SU-DHL-6 (cell line): ENCODE measurements at regions not wholly inside any gene's neighbourhood (a gene's known extent, or its start where the extent isn't known, plus 50 kb on each side); places are given as distances from the start of the nearest gene placed in this dataset.

Experiments
- H2AFZ ChIP-seq: fragments of 200-600 bp; sonication (generic); 2 replicates; pipeline ENCODE4 v1.6.1; 2014; ENCODE audit warnings: low read depth, mild to moderate bottlenecking, moderate library complexity, mixed read lengths, antibody characterized with exemption, low read length; ENCODE audit not compliant: severe bottlenecking
- H3F3A ChIP-seq: fragments of 200-600 bp; shearing (Covaris generic); 2 replicates; pipeline ENCODE4 v1.6.0; 2016; ENCODE audit warnings: antibody characterized with exemption, mild to moderate bottlenecking; ENCODE audit not compliant: insufficient read depth
- H3K27ac ChIP-seq: fragments of 200-600 bp; sonication (generic); 2 replicates; pipeline ENCODE4 v1.5.1; 2016; ENCODE audit warnings: low read depth, mild to moderate bottlenecking, low read length, moderate library complexity, mixed read lengths
- H3K27me3 ChIP-seq: fragments of 200-600 bp; sonication (generic), shearing (Covaris generic); 2 replicates; pipeline ENCODE4 v1.6.0; 2014; ENCODE audit warnings: mild to moderate bottlenecking, low read length
- H3K36me3 ChIP-seq: fragments of 200-600 bp; sonication (generic); 2 replicates; pipeline ENCODE4 v1.6.1; 2014; ENCODE audit warnings: mild to moderate bottlenecking, low read length, mixed read lengths
- H3K4me2 ChIP-seq: fragments of 300-600, 200-600 bp; shearing (Covaris generic), sonication (generic); 2 replicates; pipeline ENCODE4 v1.6.0; 2014; ENCODE audit warnings: low read length, low read depth, mild to moderate bottlenecking; ENCODE audit not compliant: poor library complexity, severe bottlenecking
- H3K4me3 ChIP-seq: fragments of 200-600 bp; sonication (generic); 2 replicates; pipeline ENCODE4 v1.5.1; 2014; ENCODE audit warnings: antibody characterized with exemption, low read length, mild to moderate bottlenecking, mixed read lengths; ENCODE audit not compliant: insufficient read depth, poor library complexity, severe bottlenecking
- H3K79me2 ChIP-seq: fragments of 200-600 bp; sonication (generic); 2 replicates; pipeline ENCODE4 v1.6.1; 2014; ENCODE audit warnings: mild to moderate bottlenecking, low read length, moderate library complexity; ENCODE audit not compliant: insufficient read depth
- H3K9ac ChIP-seq: fragments of 200-600 bp; sonication (generic); 2 replicates; pipeline ENCODE4 v1.7.0; 2014; ENCODE audit warnings: mild to moderate bottlenecking, low read length
- H3K9me2 ChIP-seq: fragments of 200-600 bp; sonication (generic); replicated peaks from 2 replicates; pipeline ENCODE4 v1.6.1; 2014; ENCODE audit warnings: low read length; ENCODE audit not compliant: insufficient read depth
- H3K9me3 ChIP-seq: fragments of 200-600 bp; sonication (generic); 2 replicates; pipeline ENCODE4 v1.6.1; 2014; ENCODE audit warnings: low read length, mixed read lengths; ENCODE audit not compliant: insufficient read depth
- H4K20me1 ChIP-seq: fragments of 200-600 bp; sonication (generic); 2 replicates; pipeline ENCODE4 v1.6.1; 2014; ENCODE audit warnings: low read depth, mild to moderate bottlenecking, antibody characterized with exemption, low read length, moderate library complexity, mixed read lengths
- CTCF ChIP-seq: fragments of 200-600 bp; sonication (generic); IDR thresholded peaks from one replicate; pipeline ENCODE4 v1.5.1; 2017; ENCODE audit warnings: antibody characterized with exemption, mild to moderate bottlenecking, low read length, moderate library complexity; ENCODE audit not compliant: insufficient read depth, poor library complexity, severe bottlenecking
- EZH2phosphoT487 ChIP-seq: fragments of 200-600 bp; sonication (generic), shearing (Covaris generic); conservative IDR thresholded peaks from 2 replicates; pipeline ENCODE4 v1.6.1; 2018; ENCODE audit warnings: mild to moderate bottlenecking, antibody characterized with exemption, low read length, moderate library complexity, mixed read lengths

GRCh38 chr4:98195005-98195404, 51.7 kb upstream of the STPG2 start:
- no peaks in the 10 kb centered on the region for H3K9me2 ChIP-seq
- no peak overlapping the region for H2AFZ ChIP-seq
- no peak overlapping the region for H3K4me3 ChIP-seq
- H3K9ac ChIP-seq: no peak overlapping the region
- H3K27ac ChIP-seq: no peak overlapping the region
- H3K36me3 ChIP-seq: no peaks in the 10 kb centered on the region
- no peak overlapping the region for H3K4me2 ChIP-seq
- no peaks in the 10 kb centered on the region for H3K79me2 ChIP-seq
- H3F3A ChIP-seq: no peaks in the 10 kb centered on the region
- no peaks in the 10 kb centered on the region for H3K9me3 ChIP-seq
- no peaks in the 10 kb centered on the region for H3K27me3 ChIP-seq
- TF ChIP-seq EZH2phosphoT487 (no peak), CTCF (no peak)
- no peaks in the 10 kb centered on the region for H4K20me1 ChIP-seq

- no peaks in the 10 kb centered on the region for H3F3A ChIP-seq
- no peaks in the 10 kb centered on the region for H3K9me2 ChIP-seq
- TF ChIP-seq CTCF (no peak), EZH2phosphoT487 (no peak)
- no peaks in the 10 kb centered on the region for H3K27me3 ChIP-seq
- no peak overlapping the region for H3K9ac ChIP-seq
- no peak overlapping the region for H3K4me2 ChIP-seq
- no peaks in the 10 kb centered on the region for H3K9me3 ChIP-seq
- no peaks in the 10 kb centered on the region for H3K36me3 ChIP-seq
- no peak overlapping the region for H3K4me3 ChIP-seq
- H3K27ac ChIP-seq: no peak overlapping the region
- no peaks in the 10 kb centered on the region for H3K79me2 ChIP-seq
- no peaks in the 10 kb centered on the region for H4K20me1 ChIP-seq
- no peak overlapping the region for H2AFZ ChIP-seq
Observed at GRCh38 chr4:98193459-98194105, 50.3 kb upstream of the STPG2 start.
